ENCODE measurements at regions not wholly inside any gene's neighbourhood (a gene's known extent, or its start where the extent isn't known, plus 50 kb on each side); places are given as distances from the start of the nearest gene placed in this dataset.

GRCh38 chrX:116667346-116668134, 204.8 kb upstream of the CT83 start:
- 48 to 53% methylated on average over 6 to 8 of the region's 8 CpGs for WGBS, 2 donors (ENCODE audit: low coverage in 1 of 2)
- H3K4me3 ChIP-seq, result no peak overlapping the region

GRCh38 chrX:116657071-116657470, 194.3 kb upstream of the CT83 start:
- no peaks in the 10 kb centered on the region for H3K4me1 ChIP-seq
- no peak overlapping the region for H3K4me3 ChIP-seq
- DNase-seq, result no peak
- H3K36me3 ChIP-seq, result no peaks in the 10 kb centered on the region
- in situ Hi-C loops (cut with MboI; ENCODE audit: low pct_ligation_motif_present in 1 of 4, low pct_unique_long_range_greater_than_20kb in 1 of 4, low sequenced_read_pairs in 3 of 4) (no loop called here), intact Hi-C loops (cut with DNase I; ENCODE audit: low total_unique reads) (no loop called here)
- TF ChIP-seq EP300 (IDR thresholded peaks at IDR 0.05; ENCODE audit: low read depth) (no peak), POLR2A (IDR thresholded peaks at IDR 0.05) (no peak), POLR2AphosphoS5 (IDR thresholded peaks at IDR 0.05) (no peak), CTCF (IDR thresholded peaks at IDR 0.05) (no peak)
- no peaks in the 10 kb centered on the region for H3K9me3 ChIP-seq
- H3K27ac ChIP-seq, result no peak overlapping the region
- no peaks in the 10 kb centered on the region for H3K27me3 ChIP-seq

More at GRCh38 chrX:116667346-116668134, 204.8 kb upstream of the CT83 start:
- in situ Hi-C loops (cut with MboI; ENCODE audit: low pct_ligation_motif_present in 1 of 4, low pct_unique_long_range_greater_than_20kb in 1 of 4, low sequenced_read_pairs in 3 of 4), result no loop called here
- intact Hi-C loops (cut with DNase I; ENCODE audit: low total_unique reads), result no loop called here
- TF ChIP-seq CTCF (IDR thresholded peaks at IDR 0.05) (no peak), POLR2A (IDR thresholded peaks at IDR 0.05) (no peak), POLR2AphosphoS5 (IDR thresholded peaks at IDR 0.05) (no peak), EP300 (IDR thresholded peaks at IDR 0.05; ENCODE audit: low read depth) (no peak)
- no peak for DNase-seq
- Histone ChIP-seq H3K27ac (no peak overlapping the region), H3K9me3 (no peaks in the 10 kb centered on the region), H3K36me3 (no peaks in the 10 kb centered on the region), H3K4me1 (no peaks in the 10 kb centered on the region), H3K27me3 (no peaks in the 10 kb centered on the region)

- Histone ChIP-seq H3K4me1 (no peaks in the 10 kb centered on the region), H3K27ac (no peak overlapping the region), H3K9me3 (no peaks in the 10 kb centered on the region), H3K4me3 (no peak overlapping the region), H3K36me3 (no peaks in the 10 kb centered on the region), H3K27me3 (no peaks in the 10 kb centered on the region)
- intact Hi-C loops (cut with DNase I; ENCODE audit: low total_unique reads) (no loop called here), in situ Hi-C loops (cut with MboI; ENCODE audit: low pct_ligation_motif_present in 1 of 4, low pct_unique_long_range_greater_than_20kb in 1 of 4, low sequenced_read_pairs in 3 of 4) (no loop called here)
- TF ChIP-seq CTCF (IDR thresholded peaks at IDR 0.05) (no peak), POLR2A (IDR thresholded peaks at IDR 0.05) (no peak), EP300 (IDR thresholded peaks at IDR 0.05; ENCODE audit: low read depth) (no peak), POLR2AphosphoS5 (IDR thresholded peaks at IDR 0.05) (no peak)
- WGBS, 2 donors (ENCODE audit: low coverage in 1 of 2), result 88% methylated on average over 1 of the region's 1 CpG; no CpG with 5 or more reads in 1 of the 2 donors
- DNase-seq, result no peak
These were observed 165.7 kb upstream of the CT83 start for GRCh38 chrX:116628464-116628863.

- Histone ChIP-seq H3K9me3 (no peaks in the 10 kb centered on the region), H3K4me1 (no peaks in the 10 kb centered on the region), H3K27ac (no peak overlapping the region), H3K36me3 (no peaks in the 10 kb centered on the region), H3K4me3 (no peak overlapping the region), H3K27me3 (no peaks in the 10 kb centered on the region)
- in situ Hi-C loops (cut with MboI; ENCODE audit: low pct_ligation_motif_present in 1 of 4, low pct_unique_long_range_greater_than_20kb in 1 of 4, low sequenced_read_pairs in 3 of 4) (no loop called here), intact Hi-C loops (cut with DNase I; ENCODE audit: low total_unique reads) (no loop called here)
- no peak for DNase-seq
- TF ChIP-seq POLR2A (IDR thresholded peaks at IDR 0.05) (no peak), POLR2AphosphoS5 (IDR thresholded peaks at IDR 0.05) (no peak), CTCF (IDR thresholded peaks at IDR 0.05) (no peak), EP300 (IDR thresholded peaks at IDR 0.05; ENCODE audit: low read depth) (no peak)
- 24 to 63% methylated on average over 1 of the region's 1 CpG for WGBS, 2 donors (ENCODE audit: low coverage in 1 of 2)
These were observed 155.8 kb upstream of the CT83 start for GRCh38 chrX:116618546-116618945.
